HEK293 (cell line): ENCODE measurements at regions not wholly inside any gene's neighbourhood (a gene's known extent, or its start where the extent isn't known, plus 50 kb on each side); places are given as distances from the start of the nearest gene placed in this dataset.

Source experiments
- ATF2 ChIP-seq: fragments of 450-650 bp; formaldehyde crosslinking; IDR thresholded peaks from 2 replicates; pipeline ENCODE4 v1.5.1; 2016; ENCODE audit warnings: missing biosample characterization, missing genetic modification characterization, low read depth
- CTCF ChIP-seq: fragments of 450-650 bp; formaldehyde crosslinking; IDR thresholded peaks from 2 replicates; pipeline ENCODE4 v1.5.1; 2016; ENCODE audit warnings: missing biosample characterization, missing genetic modification characterization
- KLF1 ChIP-seq: fragments of 450-650 bp; formaldehyde crosslinking; IDR thresholded peaks from 2 replicates; pipeline ENCODE4 v1.5.1; 2016; ENCODE audit warnings: missing biosample characterization, missing genetic modification characterization
- KLF8 ChIP-seq: fragments of 450-650 bp; formaldehyde crosslinking; IDR thresholded peaks from 2 replicates; pipeline ENCODE4 v1.5.1; 2016; ENCODE audit warnings: missing biosample characterization, missing genetic modification characterization
- MZF1 ChIP-seq: fragments of 450-650 bp; formaldehyde crosslinking; IDR thresholded peaks from 2 replicates; pipeline ENCODE4 v1.5.1; 2017; ENCODE audit warnings: missing biosample characterization, missing genetic modification characterization, borderline replicate concordance
- YY1 ChIP-seq: fragments of 450-650 bp; formaldehyde crosslinking; IDR thresholded peaks from 2 replicates; pipeline ENCODE4 v1.5.1; 2018; ENCODE audit warnings: missing biosample characterization, missing genetic modification characterization
- ZNF23 ChIP-seq: fragments of 450-650 bp; formaldehyde crosslinking; IDR thresholded peaks from 2 replicates; pipeline ENCODE4 v1.5.1; 2016; ENCODE audit warnings: missing biosample characterization, missing genetic modification characterization, borderline replicate concordance
- ZNF292 ChIP-seq: fragments of 450-650 bp; formaldehyde crosslinking; IDR thresholded peaks from 2 replicates; pipeline ENCODE4 v1.5.1; 2016; ENCODE audit warnings: low read depth, missing biosample characterization, missing genetic modification characterization, borderline replicate concordance
- ZNF394 ChIP-seq: fragments of 450-650 bp; formaldehyde crosslinking; IDR thresholded peaks from 2 replicates; pipeline ENCODE4 v1.5.1; 2016; ENCODE audit warnings: missing biosample characterization, missing genetic modification characterization, mild to moderate bottlenecking, moderate library complexity, borderline replicate concordance
- ZNF449 ChIP-seq: fragments of 450-650 bp; formaldehyde crosslinking; IDR thresholded peaks from 2 replicates; pipeline ENCODE4 v1.5.1; 2017; ENCODE audit warnings: missing biosample characterization, mild to moderate bottlenecking, missing genetic modification characterization, moderate library complexity
- ZNF692 ChIP-seq: fragments of 450-650 bp; formaldehyde crosslinking; IDR thresholded peaks from 2 replicates; pipeline ENCODE4 v1.5.1; 2016; ENCODE audit warnings: missing biosample characterization, missing genetic modification characterization

- TF ChIP-seq MZF1 (tag by site-specific recombination) (no peak), ZNF23 (no peak), ZNF394 (tag by site-specific recombination) (no peak), ATF2 (no peak), CTCF (tag by site-specific recombination) (no peak), KLF8 (tag by site-specific recombination) (no peak), KLF1 (tag by site-specific recombination) (no peak), ZNF692 (tag by site-specific recombination) (no peak), ZNF449 (no peak), YY1 (tag by site-specific recombination) (no peak), ZNF292 (tag by site-specific recombination) (no peak)
These were observed 271.8 kb upstream of the GK2 start for GRCh38 chr4:79679859-79680258.
